LNCaP clone FGC (cell line): ENCODE measurements at regions not wholly inside any gene's neighbourhood (a gene's known extent, or its start where the extent isn't known, plus 50 kb on each side); places are given as distances from the start of the nearest gene placed in this dataset.

Experiments used
- DNase-seq: peaks from one replicate; pipeline ENCODE4 v3.0.0-alpha.2; 2011; ENCODE audit warnings: low read depth
- H3K4me3 ChIP-seq: 2 replicates; pipeline ENCODE4 v1.5.1; 2011; ENCODE audit warnings: mild to moderate bottlenecking, low read depth, low read length, control low read depth
- CTCF ChIP-seq: IDR thresholded peaks from 2 replicates; pipeline ENCODE4 v1.5.1; 2012; ENCODE audit warnings: mild to moderate bottlenecking; ENCODE audit not compliant: control insufficient read depth, insufficient read depth; ENCODE audit errors: extremely low read depth

DNA sequence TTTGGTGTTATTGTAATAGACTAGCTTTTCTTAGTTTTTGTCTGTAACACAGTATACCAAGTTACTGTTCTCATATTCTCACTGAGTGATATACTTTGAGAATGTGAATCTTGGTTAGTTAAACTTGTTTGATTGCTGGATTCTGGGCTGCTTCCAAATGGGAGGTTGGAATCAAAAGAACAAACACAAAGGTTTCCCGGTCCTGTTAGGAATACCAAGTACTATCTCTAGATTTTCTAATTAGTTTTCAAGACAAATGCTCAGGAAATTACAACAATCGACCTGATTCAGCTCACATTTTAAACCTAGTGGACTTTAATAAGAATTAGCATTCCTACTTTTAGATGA is 244.3 kb downstream of the CSNK1G3 start:
- no peak for TF ChIP-seq CTCF
- no peak overlapping the region for H3K4me3 ChIP-seq
- DNase-seq = peak; percentile 56

DNA sequence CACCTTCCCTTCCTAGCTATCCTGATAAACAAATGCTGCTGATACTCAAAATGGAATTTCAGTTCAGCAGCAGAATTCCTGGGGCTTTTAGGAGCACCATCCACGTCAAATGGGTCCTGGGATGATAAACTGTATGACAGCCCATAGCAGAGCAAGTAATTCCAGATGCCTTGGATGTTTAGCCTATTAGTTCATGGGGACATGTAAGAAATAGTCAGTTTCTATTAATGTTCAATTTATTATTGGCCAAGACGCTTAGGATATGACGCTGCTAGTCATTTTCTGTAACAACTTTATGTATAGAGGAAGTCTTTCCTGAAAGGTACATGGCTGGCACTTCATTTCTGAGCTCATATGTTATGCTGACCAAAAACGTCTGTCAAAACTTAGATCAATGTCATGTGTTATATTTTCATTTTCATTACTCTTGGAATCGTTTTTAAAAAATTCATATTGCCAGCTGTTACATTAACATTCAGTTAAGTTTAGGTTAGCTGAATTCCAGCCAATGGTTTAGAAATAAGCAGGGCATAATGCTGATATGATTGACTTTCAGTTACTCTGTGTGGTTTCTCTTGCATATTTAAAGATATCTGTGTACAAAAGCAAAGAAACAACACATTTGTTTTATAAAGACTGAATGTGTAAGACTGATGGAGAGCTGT is 243.8 kb downstream of the CSNK1G3 start:
- H3K4me3 ChIP-seq = no peak overlapping the region
- TF ChIP-seq CTCF = no peak
- DNase-seq = no peak

- no peak overlapping the region for H3K4me3 ChIP-seq
- no peak for DNase-seq
- no peak for TF ChIP-seq CTCF
These were observed 242.9 kb downstream of the CSNK1G3 start for GRCh38 chr5:123754908-123755307.

GRCh38 chr5:123753937-123754891 is 242.2 kb downstream of the CSNK1G3 start:
- no peak for DNase-seq
- no peak for TF ChIP-seq CTCF
- no peak overlapping the region for H3K4me3 ChIP-seq

DNA sequence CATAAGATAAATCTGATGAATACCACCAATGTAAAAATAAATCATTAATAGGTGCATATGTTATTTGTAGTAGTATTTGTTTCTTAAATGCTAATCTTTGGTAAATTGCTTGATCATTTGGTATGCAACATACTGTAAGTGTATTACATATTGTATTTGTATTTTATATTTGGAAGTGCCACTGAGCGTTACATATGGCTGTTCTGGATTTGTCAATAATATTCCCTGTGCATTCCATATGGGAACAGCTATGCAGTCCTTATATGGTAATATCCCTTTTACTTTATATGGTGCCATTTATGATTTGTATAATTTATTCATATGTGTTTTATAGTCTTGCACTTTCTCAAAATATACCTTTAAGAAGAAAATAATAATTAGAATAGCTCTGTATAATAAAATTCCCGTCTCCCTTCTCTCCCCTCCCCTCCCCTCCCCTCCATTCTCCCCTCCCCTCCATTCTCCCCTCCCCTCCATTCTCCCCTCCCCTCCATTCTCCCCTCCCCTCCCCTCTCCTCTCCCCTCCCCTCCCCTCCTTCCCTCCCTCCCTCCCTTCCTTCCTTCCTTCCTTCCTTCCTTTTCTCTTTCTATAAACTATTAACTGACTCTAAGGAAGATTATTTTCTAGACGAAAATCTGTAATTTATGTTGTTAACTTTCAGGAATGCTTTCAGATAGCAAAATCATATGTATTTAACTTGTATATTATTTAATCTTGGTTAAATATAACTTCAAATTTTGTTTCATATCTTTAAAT is 241.4 kb downstream of the CSNK1G3 start:
- no peak for TF ChIP-seq CTCF
- no peak overlapping the region for H3K4me3 ChIP-seq
- no peak for DNase-seq

DNA sequence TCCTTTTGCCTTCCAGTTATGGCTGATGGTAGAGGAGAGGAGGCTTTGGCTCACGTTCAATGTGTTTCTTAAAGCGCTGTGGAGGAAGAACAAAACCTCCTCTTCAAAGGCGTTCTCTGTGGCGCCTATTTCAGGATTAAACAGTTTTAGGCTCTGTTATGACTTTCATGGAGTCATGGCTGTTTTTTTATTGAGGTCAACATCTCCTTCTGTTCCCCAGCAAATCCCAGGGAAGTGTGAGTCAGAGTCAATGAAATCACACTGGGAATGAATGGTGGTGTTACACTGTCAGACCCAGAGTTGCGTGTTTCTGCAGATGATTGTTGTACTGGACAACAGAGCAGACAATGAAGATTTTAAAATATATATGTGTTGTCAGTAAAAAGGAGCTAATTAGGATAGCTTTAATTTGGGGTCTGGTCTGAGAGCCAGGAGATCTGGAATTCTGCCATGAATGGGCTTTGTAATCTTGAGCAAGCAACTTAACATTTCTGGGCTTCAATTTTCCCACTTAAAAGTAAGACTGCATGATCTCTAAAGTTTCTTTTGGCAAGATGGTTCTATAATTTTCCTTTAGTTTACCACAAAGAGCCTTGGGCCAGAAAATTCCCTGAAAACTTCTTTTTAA is 240.7 kb downstream of the CSNK1G3 start:
- no peak for DNase-seq

More for the DNA sequence above, 240.7 kb downstream of the CSNK1G3 start:
- TF ChIP-seq CTCF = no peak
- H3K4me3 ChIP-seq = no peak overlapping the region
